ENCODE measurements at regions not wholly inside any gene's neighbourhood (a gene's known extent, or its start where the extent isn't known, plus 50 kb on each side); places are given as distances from the start of the nearest gene placed in this dataset.

DNA sequence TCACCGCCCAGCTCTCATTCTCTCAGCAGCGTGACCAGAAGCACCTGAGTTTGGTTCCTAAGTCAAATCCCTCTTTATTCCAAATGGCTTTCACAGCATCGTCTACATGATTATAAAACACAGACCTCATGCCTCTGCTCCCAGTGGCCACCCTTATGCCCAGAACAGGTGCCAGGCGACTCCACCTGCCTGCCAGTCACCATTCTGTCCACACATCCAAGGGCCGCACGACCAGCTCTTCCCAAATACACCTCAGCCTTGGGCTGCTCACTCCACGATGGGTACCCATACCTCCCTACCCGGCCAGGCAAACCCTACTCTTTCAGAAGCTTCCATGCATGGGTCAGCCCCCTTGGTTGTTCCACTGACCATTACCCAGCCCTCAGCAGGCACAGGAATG lies 851.6 kb upstream of the SALL3 start:
- TF ChIP-seq, protein P1, sequence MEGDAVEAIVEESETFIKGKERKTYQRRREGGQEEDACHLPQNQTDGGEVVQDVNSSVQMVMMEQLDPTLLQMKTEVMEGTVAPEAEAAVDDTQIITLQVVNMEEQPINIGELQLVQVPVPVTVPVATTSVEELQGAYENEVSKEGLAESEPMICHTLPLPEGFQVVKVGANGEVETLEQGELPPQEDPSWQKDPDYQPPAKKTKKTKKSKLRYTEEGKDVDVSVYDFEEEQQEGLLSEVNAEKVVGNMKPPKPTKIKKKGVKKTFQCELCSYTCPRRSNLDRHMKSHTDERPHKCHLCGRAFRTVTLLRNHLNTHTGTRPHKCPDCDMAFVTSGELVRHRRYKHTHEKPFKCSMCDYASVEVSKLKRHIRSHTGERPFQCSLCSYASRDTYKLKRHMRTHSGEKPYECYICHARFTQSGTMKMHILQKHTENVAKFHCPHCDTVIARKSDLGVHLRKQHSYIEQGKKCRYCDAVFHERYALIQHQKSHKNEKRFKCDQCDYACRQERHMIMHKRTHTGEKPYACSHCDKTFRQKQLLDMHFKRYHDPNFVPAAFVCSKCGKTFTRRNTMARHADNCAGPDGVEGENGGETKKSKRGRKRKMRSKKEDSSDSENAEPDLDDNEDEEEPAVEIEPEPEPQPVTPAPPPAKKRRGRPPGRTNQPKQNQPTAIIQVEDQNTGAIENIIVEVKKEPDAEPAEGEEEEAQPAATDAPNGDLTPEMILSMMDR (IDR thresholded peaks at IDR 0.05 in 8 of 11, conservative IDR thresholded peaks at IDR 0.05 in 3 of 11): no peak
- no peak for TF ChIP-seq POLR2A (IDR thresholded peaks at IDR 0.05)

Measured in spleen (tissue), 7 donors.